Rectal smooth muscle tissue (tissue), 1 donor: ENCODE measurements at regions not wholly inside any gene's neighbourhood (a gene's known extent, or its start where the extent isn't known, plus 50 kb on each side); places are given as distances from the start of the nearest gene placed in this dataset.

Source experiments
- H3K27ac ChIP-seq: one replicate; pipeline ENCODE4 v1.7.0; 2013; ENCODE audit warnings: low read depth, low read length, inconsistent platforms
- H3K27me3 ChIP-seq: one replicate; pipeline ENCODE4 v1.7.0; 2013; ENCODE audit warnings: low read length; ENCODE audit not compliant: control insufficient read depth, insufficient read depth
- H3K36me3 ChIP-seq: one replicate; pipeline ENCODE4 v1.7.0; 2013; ENCODE audit warnings: low read length; ENCODE audit not compliant: control insufficient read depth, insufficient read depth
- H3K4me1 ChIP-seq: one replicate; pipeline ENCODE4 v1.7.0; 2013; ENCODE audit warnings: low read length; ENCODE audit not compliant: control insufficient read depth, insufficient read depth
- H3K4me3 ChIP-seq: one replicate; pipeline ENCODE4 v1.7.0; 2013; ENCODE audit warnings: low read length
- H3K9ac ChIP-seq: one replicate; pipeline ENCODE4 v1.7.0; 2013; ENCODE audit warnings: low read length

GRCh38 chr9:119044806-119045205 is 324.4 kb downstream of the BRINP1 start:
- H3K36me3 ChIP-seq = no peaks in the 10 kb centered on the region
- H3K27me3 ChIP-seq = no peaks in the 10 kb centered on the region
- no peak overlapping the region for H3K4me3 ChIP-seq
- no peak overlapping the region for H3K9ac ChIP-seq
- no peaks in the 10 kb centered on the region for H3K4me1 ChIP-seq
- no peak overlapping the region for H3K27ac ChIP-seq

GRCh38 chr9:119047513-119048307 is 321.5 kb downstream of the BRINP1 start:
- H3K4me3 ChIP-seq = no peak overlapping the region
- no peak overlapping the region for H3K9ac ChIP-seq
- H3K27me3 ChIP-seq = no peaks in the 10 kb centered on the region
- H3K27ac ChIP-seq = no peak overlapping the region
- no peaks in the 10 kb centered on the region for H3K4me1 ChIP-seq
- H3K36me3 ChIP-seq = no peaks in the 10 kb centered on the region

DNA sequence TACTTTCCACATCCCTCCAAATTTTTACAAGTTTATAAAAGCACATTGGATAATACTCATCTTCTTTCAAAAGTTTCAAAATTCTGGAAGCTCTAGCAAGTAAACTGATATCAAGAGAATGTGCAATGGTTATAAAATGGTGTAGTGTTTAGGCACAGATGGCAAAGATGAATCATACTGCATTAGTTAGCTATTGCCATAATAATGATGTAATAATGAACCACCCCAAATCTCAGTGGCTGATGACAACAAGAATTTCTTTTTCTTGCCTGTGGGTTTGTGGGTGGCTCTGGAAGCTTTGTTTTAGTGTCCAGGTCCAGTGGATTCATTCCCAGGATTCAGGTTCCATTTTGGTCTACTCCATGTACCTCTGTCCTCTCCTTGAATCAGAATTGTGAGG is 319.0 kb downstream of the BRINP1 start:
- Histone ChIP-seq H3K27ac (no peak overlapping the region), H3K9ac (no peak overlapping the region), H3K4me3 (no peak overlapping the region), H3K4me1 (no peaks in the 10 kb centered on the region), H3K36me3 (no peaks in the 10 kb centered on the region), H3K27me3 (no peaks in the 10 kb centered on the region)

- Histone ChIP-seq H3K4me1 (no peaks in the 10 kb centered on the region), H3K27ac (no peak overlapping the region), H3K27me3 (no peaks in the 10 kb centered on the region), H3K4me3 (no peak overlapping the region), H3K36me3 (no peaks in the 10 kb centered on the region), H3K9ac (no peak overlapping the region)
Measured at GRCh38 chr9:119052339-119053030, 316.8 kb downstream of the BRINP1 start.

GRCh38 chr9:119053070-119053469 is 316.2 kb downstream of the BRINP1 start:
- no peaks in the 10 kb centered on the region for H3K27me3 ChIP-seq
- no peak overlapping the region for H3K27ac ChIP-seq
- no peaks in the 10 kb centered on the region for H3K36me3 ChIP-seq
- H3K9ac ChIP-seq = no peak overlapping the region
- no peak overlapping the region for H3K4me3 ChIP-seq
- no peaks in the 10 kb centered on the region for H3K4me1 ChIP-seq

- H3K4me1 ChIP-seq = no peaks in the 10 kb centered on the region
- no peaks in the 10 kb centered on the region for H3K27me3 ChIP-seq
- no peak overlapping the region for H3K4me3 ChIP-seq
- H3K27ac ChIP-seq = no peak overlapping the region
- no peaks in the 10 kb centered on the region for H3K36me3 ChIP-seq
- H3K9ac ChIP-seq = no peak overlapping the region
Measured at GRCh38 chr9:119060629-119061385, 308.4 kb downstream of the BRINP1 start.

DNA sequence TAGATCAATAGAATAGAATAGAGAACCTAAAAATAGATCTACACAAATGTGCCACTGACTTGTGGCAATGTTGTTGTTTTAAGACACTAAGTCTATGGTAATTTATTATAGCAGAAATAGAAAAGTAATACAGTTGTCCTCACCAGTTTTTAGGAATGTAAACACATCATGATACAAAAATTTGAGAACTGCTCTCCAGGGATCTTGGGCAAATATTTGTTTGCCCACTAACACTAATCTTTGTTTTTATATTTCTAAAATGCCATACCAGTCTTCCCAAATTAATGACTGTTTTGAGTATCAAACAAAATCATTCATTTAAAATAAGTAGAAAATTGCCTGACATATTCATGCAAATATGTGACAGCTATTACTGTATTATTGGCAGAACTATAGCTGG is 297.6 kb downstream of the BRINP1 start:
- Histone ChIP-seq H3K27ac (no peak overlapping the region), H3K36me3 (no peaks in the 10 kb centered on the region)

GRCh38 chr9:119074017-119074416 is 295.2 kb downstream of the BRINP1 start:
- H3K4me3 ChIP-seq = no peak overlapping the region
- H3K27me3 ChIP-seq = no peaks in the 10 kb centered on the region

More for the DNA sequence above, 297.6 kb downstream of the BRINP1 start:
- Histone ChIP-seq H3K4me1 (no peaks in the 10 kb centered on the region), H3K27me3 (no peaks in the 10 kb centered on the region), H3K9ac (no peak overlapping the region), H3K4me3 (no peak overlapping the region)

DNA sequence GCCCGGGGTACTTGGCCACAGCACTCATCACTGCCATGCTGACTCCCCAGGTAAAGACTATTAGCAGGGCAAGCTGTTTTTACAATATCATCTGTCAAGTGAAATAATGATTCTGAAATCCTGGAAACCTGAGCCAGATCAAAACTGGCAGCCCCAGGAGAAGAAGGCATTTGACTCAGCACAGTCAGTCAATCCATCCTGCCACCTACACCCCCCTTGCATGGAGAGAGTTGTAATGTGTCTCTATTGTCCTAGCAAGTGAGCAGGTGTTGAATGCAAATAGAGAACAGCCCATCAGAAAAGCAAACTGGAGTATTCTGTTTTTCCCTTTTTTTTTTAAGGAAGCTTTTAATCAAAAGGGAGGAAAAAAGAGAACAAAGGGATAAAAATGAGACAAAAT is 291.2 kb downstream of the BRINP1 start:
- no peak overlapping the region for H3K27ac ChIP-seq
- no peaks in the 10 kb centered on the region for H3K4me1 ChIP-seq
- no peaks in the 10 kb centered on the region for H3K36me3 ChIP-seq
- H3K4me3 ChIP-seq = no peak overlapping the region
- no peaks in the 10 kb centered on the region for H3K27me3 ChIP-seq
- no peak overlapping the region for H3K9ac ChIP-seq

More at GRCh38 chr9:119074017-119074416, 295.2 kb downstream of the BRINP1 start:
- Histone ChIP-seq H3K9ac (no peak overlapping the region), H3K4me1 (no peaks in the 10 kb centered on the region), H3K27ac (no peak overlapping the region), H3K36me3 (no peaks in the 10 kb centered on the region)

DNA sequence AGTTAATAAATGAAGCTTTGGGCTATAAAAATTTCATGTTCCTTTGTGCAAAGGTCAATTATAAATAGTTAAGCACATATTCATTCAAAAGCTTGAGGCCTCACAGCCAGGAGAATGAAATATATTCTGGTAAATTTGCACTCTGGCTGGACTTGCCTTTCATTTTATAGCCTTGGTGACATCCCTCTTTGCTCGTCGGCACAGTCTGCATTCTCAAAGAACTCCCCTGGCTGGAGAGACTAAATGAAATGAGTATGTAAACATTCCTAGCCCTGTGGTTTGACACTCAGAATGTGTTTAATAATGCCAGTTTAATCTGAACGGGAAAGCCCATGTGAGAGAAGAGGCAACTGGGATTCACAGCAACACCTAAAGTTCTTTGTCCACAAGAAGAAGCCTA is 285.6 kb downstream of the BRINP1 start:
- H3K4me1 ChIP-seq = no peaks in the 10 kb centered on the region
- H3K27ac ChIP-seq = no peak overlapping the region
- H3K4me3 ChIP-seq = no peak overlapping the region
- no peaks in the 10 kb centered on the region for H3K27me3 ChIP-seq
- no peak overlapping the region for H3K9ac ChIP-seq
- no peaks in the 10 kb centered on the region for H3K36me3 ChIP-seq

DNA sequence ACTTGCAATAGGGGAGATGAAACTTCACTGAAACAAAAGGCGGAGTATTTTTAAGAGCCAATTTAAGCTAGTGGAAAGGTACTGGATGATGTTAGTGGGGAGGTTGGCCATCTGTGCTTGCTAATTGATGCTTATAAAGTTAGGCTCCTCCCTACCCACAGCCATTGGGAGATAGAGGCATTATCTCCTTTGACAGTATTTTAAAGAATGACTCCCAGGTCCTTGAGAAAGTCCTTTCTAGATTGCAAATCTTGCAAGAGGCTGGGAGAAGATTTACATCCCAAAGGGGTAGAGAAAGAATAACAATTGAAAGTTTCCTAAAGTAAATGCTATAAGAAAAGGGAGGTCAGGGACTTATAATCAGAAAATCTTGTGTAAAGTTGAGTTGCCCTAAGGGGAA is 282.6 kb downstream of the BRINP1 start:
- Histone ChIP-seq H3K36me3 (no peaks in the 10 kb centered on the region), H3K9ac (no peak overlapping the region), H3K4me1 (no peaks in the 10 kb centered on the region), H3K4me3 (no peak overlapping the region), H3K27me3 (no peaks in the 10 kb centered on the region), H3K27ac (no peak overlapping the region)

DNA sequence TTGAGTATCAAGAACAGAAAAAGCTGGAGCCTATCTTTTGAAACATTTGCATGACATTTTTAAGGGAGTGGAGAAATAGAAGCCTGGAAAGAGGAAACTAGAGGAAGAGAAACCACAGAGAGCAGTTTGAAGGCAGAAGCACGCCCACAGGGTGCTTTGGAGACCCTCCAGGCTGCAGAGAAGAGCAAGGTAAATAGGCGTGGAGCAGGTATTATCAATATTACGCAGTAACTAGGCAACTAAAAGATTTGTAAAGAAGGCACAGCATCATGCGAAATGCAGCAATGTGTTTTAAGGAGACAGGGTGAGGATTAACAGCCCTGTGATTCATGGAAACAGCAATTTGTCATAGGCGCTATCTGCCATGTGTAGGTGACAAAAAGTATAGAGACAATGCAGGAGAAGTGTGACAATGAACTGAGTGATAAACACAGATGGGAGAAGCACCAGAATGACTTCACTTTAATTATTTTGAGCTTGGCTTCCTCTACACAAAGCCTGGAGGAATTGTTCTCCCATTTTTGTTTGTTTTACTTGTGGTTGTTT is 281.2 kb downstream of the BRINP1 start:
- no peaks in the 10 kb centered on the region for H3K27me3 ChIP-seq
- no peak overlapping the region for H3K27ac ChIP-seq
- no peak overlapping the region for H3K4me3 ChIP-seq
- H3K4me1 ChIP-seq = no peaks in the 10 kb centered on the region
- no peaks in the 10 kb centered on the region for H3K36me3 ChIP-seq
- H3K9ac ChIP-seq = no peak overlapping the region
